ENCODE measurements at regions not wholly inside any gene's neighbourhood (a gene's known extent, or its start where the extent isn't known, plus 50 kb on each side); places are given as distances from the start of the nearest gene placed in this dataset.

- Histone ChIP-seq H3K27me3 (ENCODE audit: control insufficient read depth, extremely low read depth, insufficient read depth, low read length) (no peaks in the 10 kb centered on the region), H3K9ac (ENCODE audit: control insufficient read depth, extremely low read depth, insufficient read depth, low read length) (no peak overlapping the region), H3K79me2 (ENCODE audit: control insufficient read depth, insufficient read depth, low read length) (no peaks in the 10 kb centered on the region), H3K9me1 (ENCODE audit: control insufficient read depth, extremely low read depth, insufficient read depth, low read length) (no peaks in the 10 kb centered on the region), H3K27ac (ENCODE audit: control insufficient read depth, insufficient read depth, low read length) (no peak overlapping the region), H3K36me3 (ENCODE audit: control insufficient read depth in 2 of 2, extremely low read depth in 1 of 2, insufficient read depth in 2 of 2, low read length in 2 of 2) (no peaks in the 10 kb centered on the region), H3K9me3 (ENCODE audit: control insufficient read depth, low read depth, low read length) (no peaks in the 10 kb centered on the region), H2AFZ (ENCODE audit: control insufficient read depth, low read length) (no peak overlapping the region), H3K4me1 (ENCODE audit: control insufficient read depth, extremely low read depth, insufficient read depth, low read length) (no peaks in the 10 kb centered on the region), H4K20me1 (ENCODE audit: control insufficient read depth, extremely low read depth, insufficient read depth, low read length) (no peaks in the 10 kb centered on the region), H3K4me3 (ENCODE audit: control insufficient read depth in 2 of 3, extremely low read depth in 1 of 3, insufficient read depth in 2 of 3, low read depth in 1 of 3, low read length in 3 of 3) (no peak overlapping the region), H3K4me2 (ENCODE audit: control insufficient read depth, extremely low read depth, insufficient read depth, low read depth, low read length) (no peak overlapping the region)
- no peak for FAIRE-seq
- dilution Hi-C loops (cut with MboI; ENCODE audit: extremely low pct_ligation_motif_present, low sequenced_read_pairs), result no loop called here
- DNase-seq (ENCODE audit: low read depth, low spot score), result no peak
- TF ChIP-seq EZH2 (IDR thresholded peaks at IDR 0.05; ENCODE audit: low read length) (no peak), CTCF (optimal IDR thresholded peaks at IDR 0.05 in 1 of 3, IDR thresholded peaks at IDR 0.05 in 1 of 3, conservative IDR thresholded peaks at IDR 0.05 in 1 of 3; ENCODE audit: extremely low read depth in 1 of 3, insufficient read depth in 2 of 3, low read length in 3 of 3) (no peak)
Measured at GRCh38 chr18:65363011-65363410, 387.8 kb upstream of the CDH7 start.

- Histone ChIP-seq H3K4me1 (ENCODE audit: control insufficient read depth, extremely low read depth, insufficient read depth, low read length) (no peaks in the 10 kb centered on the region), H3K9me1 (ENCODE audit: control insufficient read depth, extremely low read depth, insufficient read depth, low read length) (no peaks in the 10 kb centered on the region), H3K27me3 (ENCODE audit: control insufficient read depth, extremely low read depth, insufficient read depth, low read length) (no peaks in the 10 kb centered on the region), H3K27ac (ENCODE audit: control insufficient read depth, insufficient read depth, low read length) (no peak overlapping the region), H3K36me3 (ENCODE audit: control insufficient read depth in 2 of 2, extremely low read depth in 1 of 2, insufficient read depth in 2 of 2, low read length in 2 of 2) (no peaks in the 10 kb centered on the region), H2AFZ (ENCODE audit: control insufficient read depth, low read length) (no peak overlapping the region), H3K9me3 (ENCODE audit: control insufficient read depth, low read depth, low read length) (no peaks in the 10 kb centered on the region), H3K4me2 (ENCODE audit: control insufficient read depth, extremely low read depth, insufficient read depth, low read depth, low read length) (no peak overlapping the region), H3K9ac (ENCODE audit: control insufficient read depth, extremely low read depth, insufficient read depth, low read length) (no peak overlapping the region), H4K20me1 (ENCODE audit: control insufficient read depth, extremely low read depth, insufficient read depth, low read length) (no peaks in the 10 kb centered on the region), H3K79me2 (ENCODE audit: control insufficient read depth, insufficient read depth, low read length) (no peaks in the 10 kb centered on the region), H3K4me3 (ENCODE audit: control insufficient read depth in 2 of 3, extremely low read depth in 1 of 3, insufficient read depth in 2 of 3, low read depth in 1 of 3, low read length in 3 of 3) (no peak overlapping the region)
- FAIRE-seq (no peak), DNase-seq (ENCODE audit: low read depth, low spot score) (no peak)
- dilution Hi-C loops (cut with MboI; ENCODE audit: extremely low pct_ligation_motif_present, low sequenced_read_pairs), result no loop called here
- TF ChIP-seq EZH2 (IDR thresholded peaks at IDR 0.05; ENCODE audit: low read length), result no peak
- TF ChIP-seq CTCF (optimal IDR thresholded peaks at IDR 0.05 in 1 of 3, IDR thresholded peaks at IDR 0.05 in 1 of 3, conservative IDR thresholded peaks at IDR 0.05 in 1 of 3; ENCODE audit: extremely low read depth in 1 of 3, insufficient read depth in 2 of 3, low read length in 3 of 3), result no peak
Measured at GRCh38 chr18:65359479-65359878, 391.3 kb upstream of the CDH7 start.

Measured in keratinocyte (primary cell).